ENCODE measurements at regions not wholly inside any gene's neighbourhood (a gene's known extent, or its start where the extent isn't known, plus 50 kb on each side); places are given as distances from the start of the nearest gene placed in this dataset.

DNA sequence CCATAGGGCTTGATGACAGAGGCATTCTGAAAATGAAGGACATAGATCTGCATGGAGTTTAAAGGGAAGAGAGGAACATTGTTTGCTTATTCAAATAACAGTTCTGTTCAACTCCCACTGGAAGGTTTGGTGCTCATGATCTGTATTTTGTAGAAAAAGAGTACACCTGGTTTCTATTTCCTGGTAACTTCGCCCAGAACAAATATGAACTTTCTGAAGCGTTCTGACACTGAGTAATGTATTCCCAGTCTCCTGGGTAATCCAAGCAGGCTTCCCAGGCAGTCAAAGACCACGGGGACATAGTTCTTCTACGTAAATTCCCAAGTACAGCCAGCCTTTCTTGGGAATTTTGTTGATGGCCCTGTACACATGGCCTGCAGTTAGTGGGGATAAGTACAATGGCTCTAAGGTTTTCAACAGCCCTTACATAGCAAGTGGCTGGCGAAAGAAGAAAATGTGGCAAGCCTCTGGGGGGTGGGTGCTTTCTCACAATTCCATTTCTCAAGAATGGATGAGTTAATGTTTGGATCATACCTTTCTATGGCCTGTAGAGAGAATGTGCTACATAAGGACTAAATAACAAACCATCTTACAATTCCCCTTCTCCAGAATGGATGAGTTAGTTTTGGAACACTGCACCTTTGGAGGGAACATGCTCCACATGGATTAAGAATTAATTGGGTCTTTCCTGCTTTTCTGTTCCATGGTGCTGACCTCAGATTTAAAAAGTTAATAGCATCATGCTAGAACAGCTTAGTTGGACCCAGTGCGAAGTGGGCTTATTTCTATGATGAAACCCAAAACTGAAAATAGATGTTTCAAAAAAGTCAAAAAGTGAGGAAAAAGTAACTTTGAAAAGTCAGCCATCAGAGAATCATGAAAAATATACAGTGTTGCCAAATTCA lies 52.7 kb downstream of the COL6A6 start:
- DNase-seq (ENCODE audit: low read depth, low spot score) = no peak

DNA sequence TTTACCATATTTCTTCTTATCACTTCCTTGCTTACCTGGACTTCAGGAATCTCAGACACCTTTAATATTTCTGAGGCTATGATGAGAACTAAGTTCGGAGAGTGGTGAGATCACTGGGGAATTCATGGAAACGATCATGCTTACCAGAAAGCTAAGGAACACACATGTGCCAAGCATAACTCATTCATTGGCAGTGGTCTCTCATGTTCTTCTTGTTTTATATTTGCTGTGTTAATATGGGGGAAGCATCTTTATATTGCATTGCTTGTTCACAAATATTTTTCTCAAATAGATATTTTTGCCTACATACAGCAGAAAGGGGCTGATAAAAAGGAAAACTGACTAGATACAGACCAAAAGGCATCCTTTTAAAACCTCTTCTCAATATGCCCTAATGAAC lies 55.8 kb downstream of the COL6A6 start:
- no peak for DNase-seq (ENCODE audit: low read depth, low spot score)

DNA sequence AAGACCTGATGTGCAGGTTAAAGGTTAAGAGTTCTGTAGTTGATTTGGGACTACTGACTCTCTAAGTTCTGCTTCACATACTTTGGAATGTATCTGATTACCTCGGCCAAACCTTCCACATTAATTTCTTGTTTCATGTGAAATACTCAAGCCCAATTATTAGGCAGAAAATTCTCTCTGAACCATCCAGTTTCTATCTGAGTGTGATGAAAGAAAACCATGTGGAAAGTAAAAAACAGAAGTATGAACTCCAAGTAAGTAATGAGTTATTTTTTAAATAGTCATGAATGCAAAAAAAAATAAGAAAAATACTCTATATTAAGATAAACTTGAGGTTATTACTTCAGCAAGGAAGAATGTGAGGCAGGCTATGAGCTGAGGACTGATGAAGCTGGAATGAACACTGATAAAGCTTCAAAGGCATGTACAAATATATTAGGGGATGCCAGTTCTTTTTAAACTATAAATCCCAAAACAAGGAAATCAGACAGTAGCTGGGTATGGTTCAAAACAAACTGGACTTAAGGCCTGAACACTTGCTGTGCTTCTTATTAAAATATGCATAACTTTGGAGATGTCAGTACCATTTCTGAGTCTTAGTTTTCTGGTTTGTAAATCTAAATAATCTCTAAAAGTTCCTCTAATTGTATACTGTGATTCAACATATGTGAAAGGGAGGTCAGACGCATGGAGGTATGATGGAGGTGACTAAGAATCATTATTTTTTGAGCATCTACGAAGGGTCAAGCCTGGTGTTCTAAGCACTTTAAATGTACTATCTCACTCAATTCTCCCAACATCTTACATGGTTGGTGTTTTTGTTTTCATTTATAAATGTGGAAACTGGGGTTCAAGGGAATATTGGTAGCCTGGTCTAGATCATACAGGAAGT lies 59.6 kb downstream of the COL6A6 start:
- peak; percentile 67 for DNase-seq (ENCODE audit: low read depth, low spot score)

DNA sequence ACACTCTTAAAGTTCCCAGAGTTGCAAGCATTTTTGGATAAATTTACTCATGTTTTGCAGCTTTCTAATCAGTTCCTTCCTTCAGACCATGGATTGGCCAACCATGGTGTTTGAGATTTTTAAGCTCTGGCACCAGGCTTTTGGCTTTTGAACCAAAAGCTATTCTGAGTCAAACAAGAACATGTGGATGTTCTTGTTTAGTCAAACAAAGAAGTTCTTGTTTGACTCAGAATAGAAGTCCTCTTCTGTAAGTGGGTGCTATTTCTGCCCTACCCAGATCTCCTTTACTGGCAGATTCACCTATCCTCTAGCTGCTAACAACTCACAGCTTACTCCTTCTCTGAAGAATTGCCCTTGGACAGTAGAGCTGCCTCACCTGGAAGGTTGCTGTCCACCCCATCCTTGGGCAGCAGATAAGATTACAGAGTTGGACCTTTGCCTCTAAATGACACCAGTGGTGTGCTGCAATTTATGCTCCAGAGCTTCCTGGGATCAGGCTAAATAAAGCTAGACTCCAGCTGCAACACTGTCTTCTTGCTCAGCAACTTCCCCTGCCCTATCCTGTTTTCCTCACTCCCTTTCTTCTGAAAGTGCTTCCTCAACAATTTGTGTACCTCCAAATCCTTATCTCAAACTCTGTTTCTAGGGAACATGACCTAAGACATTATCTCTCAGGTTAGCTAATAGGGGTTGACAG lies 65.6 kb downstream of the COL6A6 start:
- no peak for DNase-seq (ENCODE audit: low read depth, low spot score)

DNA sequence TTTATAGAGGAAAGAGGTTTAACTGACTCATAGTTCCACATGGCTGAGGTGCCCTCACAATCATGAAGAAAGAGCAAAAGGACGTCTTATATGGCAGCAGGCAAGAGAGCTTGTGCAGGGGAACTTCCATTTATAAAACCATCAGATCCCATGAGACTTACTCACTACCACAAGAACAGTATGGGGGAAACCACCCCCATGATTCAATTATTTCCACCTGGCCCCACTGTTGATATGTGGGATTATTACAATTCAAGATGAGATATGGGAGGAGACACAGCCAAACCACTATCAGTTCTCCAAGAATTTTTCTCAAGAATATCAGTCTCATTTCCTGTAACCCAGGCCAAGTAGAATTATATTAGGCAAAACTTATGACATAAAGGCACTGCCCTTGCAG lies 77.8 kb downstream of the COL6A6 start:
- DNase-seq (ENCODE audit: low read depth, low spot score) = peak; percentile 70

DNA sequence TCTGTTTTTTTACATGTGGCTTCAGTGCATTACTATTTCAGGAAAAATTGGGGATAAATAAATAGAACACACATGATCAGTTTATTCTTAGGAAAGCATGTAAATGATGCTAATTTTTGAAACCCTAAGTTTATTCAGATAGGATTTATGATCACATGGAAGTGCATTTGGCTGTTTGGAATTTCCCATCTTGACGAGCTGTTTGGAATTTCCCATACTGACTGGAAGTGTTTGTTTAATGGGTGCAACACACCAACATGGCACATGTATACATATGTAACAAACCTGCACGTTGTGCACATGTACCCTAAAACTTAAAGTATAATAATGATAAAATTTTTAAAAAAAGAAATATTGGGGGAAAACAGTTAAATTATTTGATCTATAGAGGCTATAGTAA lies 79.5 kb downstream of the COL6A6 start:
- DNase-seq (ENCODE audit: low read depth, low spot score) = no peak

DNA sequence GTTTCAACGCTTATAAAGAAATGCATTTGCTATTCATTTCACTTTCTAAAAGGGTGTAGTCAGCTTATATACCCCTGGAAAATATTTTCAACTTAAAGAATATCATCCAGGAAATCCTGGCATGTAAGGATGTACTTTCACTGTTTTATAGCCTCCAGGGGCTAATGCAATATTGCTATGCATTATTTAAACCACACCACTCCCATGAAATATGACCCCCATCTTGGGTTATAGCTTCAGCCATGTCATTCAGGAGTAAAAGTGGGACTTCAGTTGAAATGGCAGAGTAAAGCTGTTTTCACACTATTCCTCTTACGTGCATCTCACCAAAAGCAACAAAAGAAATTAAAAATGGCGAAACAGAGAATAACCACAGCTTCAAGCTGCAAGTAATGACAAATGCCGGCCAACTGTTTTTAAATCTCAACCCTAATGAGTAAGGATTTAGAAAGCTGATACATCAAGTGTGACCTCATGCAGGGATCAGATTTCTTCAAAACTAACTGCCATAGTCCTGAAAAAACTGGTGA lies 84.5 kb downstream of the COL6A6 start:
- peak; percentile 33 for DNase-seq (ENCODE audit: low read depth, low spot score)

DNA sequence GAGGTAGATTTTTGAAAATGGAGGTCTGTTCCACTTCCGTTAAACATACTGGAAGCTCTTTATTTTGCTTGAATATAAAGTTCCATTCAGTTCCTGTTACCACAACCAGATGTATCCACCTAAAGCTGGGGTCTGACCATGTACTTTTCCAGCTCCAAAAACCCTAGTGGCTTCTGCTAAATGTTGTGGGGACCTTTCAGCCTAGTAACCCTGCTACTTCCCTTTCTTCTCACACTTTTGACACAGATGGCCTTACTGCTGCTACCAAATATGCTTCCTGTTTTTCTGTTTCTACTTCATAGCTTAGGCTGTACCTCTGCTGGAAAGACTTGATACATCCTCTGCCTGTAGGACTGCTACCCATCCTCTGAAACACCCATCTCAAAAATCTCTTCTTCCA lies 87.8 kb downstream of the COL6A6 start:
- no peak for DNase-seq (ENCODE audit: low read depth, low spot score)

DNA sequence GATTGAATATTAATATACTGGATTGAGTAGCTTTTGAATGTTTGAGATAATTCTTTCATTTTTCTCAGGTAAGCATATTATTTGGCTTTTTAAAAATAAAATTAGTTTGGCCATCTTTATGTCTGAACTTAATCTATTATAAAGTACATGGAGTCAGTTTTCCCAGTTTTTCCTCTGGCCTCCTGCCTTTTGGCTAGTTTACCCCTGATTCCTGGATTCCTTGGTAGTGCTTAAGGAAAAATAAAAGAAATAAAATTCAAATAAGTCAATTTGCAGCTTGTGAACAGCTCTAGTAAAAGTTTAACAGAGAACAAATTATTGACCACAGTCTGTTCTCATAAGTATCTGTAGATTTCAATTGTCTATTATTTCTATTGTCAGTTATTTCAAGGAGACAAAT lies 89.4 kb downstream of the COL6A6 start:
- DNase-seq (ENCODE audit: low read depth, low spot score) = no peak

DNA sequence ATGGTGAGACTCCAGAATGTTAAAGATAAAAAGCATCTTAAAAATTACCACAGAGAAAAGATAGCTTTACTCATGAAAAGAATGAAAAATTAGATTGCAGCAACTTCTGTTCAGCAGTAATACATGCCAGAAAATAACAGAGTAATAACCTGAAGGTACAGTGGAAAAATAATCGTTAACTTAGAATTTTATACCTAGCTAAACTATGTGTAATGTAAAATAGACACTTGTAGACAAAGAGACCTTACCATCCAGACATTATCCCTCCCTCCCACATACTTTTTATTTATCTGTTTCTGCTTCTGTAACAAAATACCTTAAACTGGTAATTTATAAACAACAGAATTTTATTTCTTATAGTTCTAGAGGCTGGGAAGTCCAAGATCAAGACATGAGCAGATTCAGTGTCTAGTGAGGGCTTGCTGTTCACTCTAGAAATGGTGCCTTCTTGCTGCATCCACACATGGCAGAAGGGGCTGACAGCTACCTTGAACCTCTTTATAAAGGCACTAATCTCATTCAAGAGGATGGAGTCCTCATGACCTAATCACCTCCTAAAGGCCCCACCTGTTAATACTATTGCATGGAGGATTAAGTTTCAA lies 90.7 kb downstream of the COL6A6 start:
- no peak for DNase-seq (ENCODE audit: low read depth, low spot score)

DNA sequence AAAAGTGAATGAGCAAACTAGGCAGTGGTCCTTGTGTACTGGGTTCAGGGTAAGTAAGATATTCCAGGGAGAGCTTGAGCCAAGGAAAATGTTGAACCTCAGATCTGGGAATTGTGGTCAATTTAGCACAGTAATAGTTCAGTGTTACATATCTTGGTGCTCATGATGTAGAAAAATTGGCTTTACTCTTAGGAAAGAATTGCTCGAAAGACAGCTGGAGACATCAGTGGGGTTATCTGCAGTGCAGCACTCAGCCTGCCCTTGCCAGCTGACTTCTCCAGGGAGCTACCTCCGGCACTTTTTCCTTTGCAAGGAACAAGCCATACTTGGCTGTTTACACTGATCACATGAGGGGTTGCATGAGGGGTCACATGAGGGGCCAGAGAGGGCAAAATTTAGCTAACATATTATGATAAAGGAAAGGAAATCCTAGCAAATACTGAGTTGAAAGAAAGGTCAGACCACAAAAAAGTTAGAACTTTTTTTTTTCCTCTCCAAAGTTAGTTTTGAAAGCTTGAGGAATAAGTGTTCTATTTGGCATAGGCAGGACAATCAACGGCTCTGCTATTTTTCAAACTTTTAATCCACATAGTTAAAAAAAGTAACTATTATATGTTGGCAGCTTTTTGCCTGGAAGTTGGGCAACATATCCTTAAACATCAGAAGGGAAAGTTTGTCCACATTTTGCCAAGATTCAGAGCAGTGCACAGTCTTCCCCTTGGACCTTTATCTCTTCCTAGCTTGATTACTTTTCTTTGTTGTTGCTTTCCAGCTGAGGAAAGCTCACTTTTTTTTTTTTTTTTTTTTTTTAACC lies 92.4 kb downstream of the COL6A6 start:
- DNase-seq (ENCODE audit: low read depth, low spot score) = peak; percentile 5

DNA sequence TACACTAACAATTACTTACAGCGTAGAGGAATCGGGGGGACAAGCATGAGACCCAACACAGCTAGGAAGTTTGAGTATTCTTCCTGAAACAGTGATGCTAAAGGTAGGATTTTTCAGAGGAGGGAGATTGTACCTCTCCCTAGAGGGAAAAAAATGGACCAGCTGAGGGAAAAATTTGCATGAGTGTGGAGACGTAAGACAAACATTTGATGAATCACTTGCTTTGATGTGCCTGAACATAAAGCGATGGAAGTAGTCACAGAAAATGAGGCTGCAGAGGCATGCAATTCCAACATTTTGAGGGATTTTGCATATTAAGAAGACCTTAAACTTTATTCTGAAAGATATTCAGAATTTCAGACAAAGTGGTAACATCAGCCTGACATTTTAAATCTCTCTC lies 102.2 kb downstream of the COL6A6 start:
- no peak for DNase-seq (ENCODE audit: low read depth, low spot score)

DNA sequence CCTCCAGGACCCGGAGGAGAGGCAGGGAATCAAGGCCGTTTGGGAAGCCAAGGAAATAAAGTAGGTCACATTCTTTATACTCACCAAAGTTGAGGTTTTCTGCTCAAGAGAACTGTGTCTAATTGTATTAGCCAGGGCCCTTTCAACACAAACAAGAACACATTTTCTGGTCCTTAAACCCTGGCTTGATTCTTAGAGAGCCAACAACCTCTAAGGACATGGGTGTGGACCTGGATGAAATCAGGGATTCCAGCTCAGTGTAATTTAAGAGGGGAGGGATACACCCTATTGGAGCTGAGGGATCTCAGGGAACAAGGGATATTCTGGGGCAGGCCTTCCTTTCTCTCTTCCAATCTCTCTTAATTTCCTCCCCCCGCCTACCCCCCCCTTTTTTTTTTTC lies 104.8 kb downstream of the COL6A6 start:
- DNase-seq (ENCODE audit: low read depth, low spot score) = peak; percentile 4

DNA sequence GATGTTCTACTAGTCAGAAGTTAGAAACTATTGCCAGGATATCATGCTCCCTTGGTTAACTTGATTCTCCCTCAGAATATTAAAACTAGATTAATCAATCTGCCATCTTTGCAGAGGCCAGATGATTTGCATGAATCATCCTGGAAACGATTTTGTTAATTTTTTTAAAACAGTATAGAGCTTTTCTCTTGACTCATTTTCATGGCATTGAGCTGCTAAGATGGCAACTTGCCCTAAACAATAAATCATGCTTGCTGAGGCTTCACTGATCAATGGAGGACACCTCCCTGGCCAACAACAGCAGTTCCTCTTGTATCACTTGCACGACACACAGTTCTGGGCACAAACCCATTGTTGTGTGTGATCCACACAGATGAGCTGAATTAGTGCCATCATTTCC lies 109.1 kb downstream of the COL6A6 start:
- peak; percentile 36 for DNase-seq (ENCODE audit: low read depth, low spot score)

DNA sequence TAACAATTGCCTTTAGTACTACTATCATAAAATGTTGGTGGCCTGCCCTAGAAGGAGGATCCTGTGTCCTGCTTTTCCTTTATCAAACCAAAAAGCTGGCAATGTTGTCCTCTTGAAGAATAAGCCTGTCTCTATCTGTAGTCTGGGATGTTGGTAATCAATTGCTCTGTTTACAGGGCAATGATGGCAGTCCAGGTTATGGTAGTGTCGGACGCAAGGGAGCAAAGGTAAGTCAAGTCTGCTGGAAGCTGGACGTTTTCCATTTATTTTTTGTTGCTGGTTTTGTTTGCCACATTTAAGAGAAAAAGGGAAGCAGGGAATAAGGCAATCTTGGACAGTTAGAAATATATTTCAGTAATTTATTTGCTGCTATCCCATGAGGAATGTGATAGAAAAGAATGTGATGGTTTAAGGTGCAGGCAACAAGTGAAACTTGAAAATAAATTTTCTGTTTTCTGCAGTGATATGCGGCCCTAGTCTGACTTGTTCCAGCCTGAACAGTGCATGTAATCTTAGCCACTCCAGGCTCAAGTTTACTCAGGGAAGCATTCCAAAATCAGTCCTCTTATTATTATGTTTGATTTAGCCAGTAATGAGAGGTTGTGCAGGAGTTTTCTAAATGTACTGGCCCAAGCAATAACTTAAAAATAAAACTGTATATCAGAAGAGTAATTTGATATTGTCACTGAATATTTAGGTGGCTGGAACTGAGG lies 110.3 kb downstream of the COL6A6 start:
- no peak for DNase-seq (ENCODE audit: low read depth, low spot score)

DNA sequence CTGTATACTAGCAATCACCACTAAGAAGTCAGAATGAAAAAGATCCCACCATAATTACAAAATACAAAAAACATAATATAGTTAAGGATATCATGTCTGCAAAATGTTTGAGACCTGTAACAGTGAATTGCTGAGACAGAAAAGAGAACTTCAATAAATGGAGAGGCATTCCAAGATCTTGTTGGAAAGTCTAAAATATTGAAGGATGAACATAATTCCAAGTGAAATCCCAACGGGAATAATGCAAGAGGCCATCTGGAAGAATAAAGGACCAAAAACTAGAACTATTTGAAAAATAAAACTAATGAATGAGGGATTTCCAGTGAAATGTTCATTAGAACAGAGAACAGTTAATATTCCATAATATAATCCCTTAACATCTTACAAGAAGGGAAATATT lies 110.9 kb downstream of the COL6A6 start:
- no peak for DNase-seq (ENCODE audit: low read depth, low spot score)

Data from astrocyte of the hippocampus (primary cell).